Activated CD8-positive, alpha-beta T cell treated with anti-CD3 and anti-CD28 coated beads, Interleukin-2, amount 10 ng/mL, durations not matched to agents 7 days and 5 days (primary cell): ENCODE measurements at regions not wholly inside any gene's neighbourhood (a gene's known extent, or its start where the extent isn't known, plus 50 kb on each side); places are given as distances from the start of the nearest gene placed in this dataset.

Experiments
- ATAC-seq: fragments of 150-1000 bp; cut with Tn5 transposase; one replicate; pipeline ENCODE4 v1.10.0; 2021; ENCODE audit warnings: moderate library complexity
- CTCF ChIA-PET: fragments of 350-600 bp; sonication (Branson Sonifier 250); formaldehyde crosslinking; loops from one replicate; lab custom pipeline; 2021; ENCODE audit warnings: antibody characterized with exemption; lab: Charles Lee
- POLR2A ChIA-PET: fragments of 350-600 bp; sonication (Branson Sonifier 250); formaldehyde crosslinking; loops from one replicate; lab custom pipeline; 2021; ENCODE audit warnings: antibody characterized with exemption; lab: Charles Lee
- DNase-seq: peaks from one replicate; pipeline ENCODE4 v3.0.0-alpha.2; 2020
- H3K27ac Mint-ChIP-seq: one replicate; pipeline ENCODE4 v1.8.0; 2021; ENCODE audit warnings: mild to moderate bottlenecking, mixed read lengths
- H3K27me3 Mint-ChIP-seq: one replicate; pipeline ENCODE4 v1.8.0; 2021; ENCODE audit warnings: low read depth, mixed read lengths
- H3K36me3 Mint-ChIP-seq: one replicate; pipeline ENCODE4 v1.8.0; 2021; ENCODE audit warnings: low read depth, mixed read lengths
- H3K4me1 Mint-ChIP-seq: one replicate; pipeline ENCODE4 v1.8.0; 2021; ENCODE audit warnings: low read depth, mixed read lengths
- H3K4me3 Mint-ChIP-seq: one replicate; pipeline ENCODE4 v1.8.0; 2021; ENCODE audit warnings: mild to moderate bottlenecking, mixed read lengths
- H3K9me3 Mint-ChIP-seq: one replicate; pipeline ENCODE4 v1.8.0; 2022; ENCODE audit warnings: mixed read lengths; ENCODE audit not compliant: insufficient read depth

DNA sequence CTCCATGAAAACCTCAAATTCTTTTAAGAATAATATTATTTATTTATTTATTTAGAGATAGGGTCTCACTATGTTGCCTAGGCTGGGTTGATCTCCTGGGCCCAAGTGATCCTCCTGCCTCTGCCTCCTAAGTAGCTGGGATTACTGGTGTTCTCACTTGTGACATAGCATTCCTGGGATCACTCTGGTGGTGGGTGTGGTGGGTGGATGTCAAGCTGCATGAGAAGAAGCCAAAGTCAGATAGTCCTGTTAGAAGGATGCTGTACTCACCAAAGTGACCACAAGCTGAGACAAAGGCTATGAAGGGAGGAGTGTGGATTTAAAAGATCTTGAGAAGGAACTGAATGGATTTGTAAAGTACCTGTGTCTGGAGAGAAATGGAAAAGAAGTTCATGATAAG lies 87.9 kb upstream of the SPON1 start:
- Mint-ChIP-seq H3K27ac (no peak overlapping the region), H3K36me3 (peaks cover 2% of the 10 kb centered on the region), H3K4me3 (no peak overlapping the region), H3K27me3 (peaks cover 7% of the 10 kb centered on the region), H3K9me3 (no peaks in the 10 kb centered on the region), H3K4me1 (peaks cover 10% of the 10 kb centered on the region)
- ChIA-PET POLR2A (no interaction called here), CTCF (interaction anchor here (1.0 kb wide), 1 partner anchor 10 kb away, joined by 3 read pairs; no protein-coding TSS in a partner anchor)
- ATAC-seq = no peak
- DNase-seq = no peak

DNA sequence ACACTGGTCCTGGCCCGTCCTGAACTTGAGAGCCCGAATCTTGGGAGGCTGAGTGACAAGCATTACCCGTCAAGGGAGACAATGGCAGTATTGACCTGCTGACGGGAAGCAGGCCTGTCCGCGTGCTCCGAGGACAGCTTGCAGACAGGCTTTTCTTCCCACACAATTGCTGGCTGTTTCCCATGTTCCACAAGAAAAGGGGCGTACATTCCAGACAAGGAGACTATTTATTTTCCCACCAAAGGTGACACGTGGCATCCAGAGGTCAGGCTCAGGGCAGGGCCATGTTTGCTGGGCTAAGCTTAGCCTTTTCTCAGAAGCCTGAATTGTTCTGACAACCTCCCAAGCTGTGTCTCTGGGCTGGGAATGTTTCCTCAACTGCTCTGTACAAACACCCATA lies 86.9 kb upstream of the SPON1 start:
- peaks cover 7% of the 10 kb centered on the region for H3K27me3 Mint-ChIP-seq
- no peaks in the 10 kb centered on the region for H3K9me3 Mint-ChIP-seq
- H3K27ac Mint-ChIP-seq = no peak overlapping the region
- H3K4me3 Mint-ChIP-seq = no peak overlapping the region
- CTCF ChIA-PET = no interaction called here
- ATAC-seq (no peak), DNase-seq (peak; percentile 9)
- POLR2A ChIA-PET = no interaction called here
- peaks cover 2% of the 10 kb centered on the region for H3K36me3 Mint-ChIP-seq
- peaks cover 2% of the 10 kb centered on the region for H3K4me1 Mint-ChIP-seq

DNA sequence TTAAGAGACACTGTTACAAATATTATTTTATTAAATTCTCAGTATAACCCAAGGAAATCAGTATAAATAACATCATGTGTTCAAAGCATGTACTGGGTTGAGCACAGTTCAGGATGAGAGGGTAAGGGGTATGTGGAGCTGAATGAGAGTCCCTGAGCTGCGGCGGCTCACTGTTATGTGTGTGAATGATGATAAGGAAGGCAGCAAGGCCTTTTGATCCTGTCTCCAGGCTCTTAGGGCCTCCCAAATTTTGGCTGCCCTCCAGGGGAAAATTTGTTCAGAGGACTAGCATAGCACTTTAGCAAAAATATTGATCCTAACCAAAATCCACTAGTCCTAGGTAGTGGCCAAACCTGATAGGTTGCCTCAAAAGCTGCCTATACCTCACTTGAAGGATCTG lies 86.1 kb upstream of the SPON1 start:
- Mint-ChIP-seq H3K27ac (no peak overlapping the region), H3K36me3 (no peaks in the 10 kb centered on the region), H3K9me3 (no peaks in the 10 kb centered on the region), H3K4me1 (peaks cover 2% of the 10 kb centered on the region), H3K27me3 (peaks cover 7% of the 10 kb centered on the region), H3K4me3 (no peak overlapping the region)
- ChIA-PET POLR2A (no interaction called here), CTCF (no interaction called here)
- peak; percentile 1 for DNase-seq
- no peak for ATAC-seq

DNA sequence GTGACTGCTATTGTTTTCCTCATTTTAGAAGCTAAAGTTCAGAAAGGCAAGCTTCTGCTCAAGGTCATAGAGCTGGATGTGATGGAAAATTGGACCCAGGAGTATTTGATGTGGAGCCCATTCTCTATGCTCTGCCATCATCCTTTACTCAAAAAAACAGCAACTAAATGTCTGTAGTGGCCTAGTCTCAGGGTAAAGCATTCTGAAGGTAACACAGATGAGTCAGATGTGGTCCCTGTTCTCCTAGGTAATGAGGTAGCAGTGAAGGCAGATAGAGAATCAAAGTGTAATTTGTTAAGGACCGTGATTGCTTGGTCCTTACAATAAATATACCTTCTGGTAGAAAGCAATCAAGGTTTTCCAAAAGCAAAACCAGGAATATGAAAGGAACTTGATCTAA lies 84.4 kb upstream of the SPON1 start:
- CTCF ChIA-PET = no interaction called here
- no peaks in the 10 kb centered on the region for H3K27me3 Mint-ChIP-seq

DNA sequence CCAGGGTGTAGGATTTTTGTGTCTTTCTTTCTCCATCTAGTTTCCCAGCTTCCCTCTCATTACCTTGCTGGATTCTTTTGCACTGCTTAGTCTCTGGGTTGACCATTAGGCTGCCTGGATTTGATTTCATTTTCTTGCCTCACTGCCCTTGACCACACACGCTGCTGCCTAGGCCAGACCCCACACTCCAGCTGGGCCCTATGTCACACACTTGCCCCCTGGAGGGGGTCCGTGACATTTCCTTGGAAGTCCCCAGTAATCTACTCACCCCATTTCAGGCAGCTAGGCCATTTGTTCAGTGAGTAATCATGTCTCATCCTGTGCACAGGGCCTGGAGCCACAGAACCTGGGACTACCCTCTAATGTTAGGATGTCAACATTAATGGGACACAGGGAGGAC lies 81.9 kb upstream of the SPON1 start:
- Mint-ChIP-seq H3K36me3 (no peaks in the 10 kb centered on the region), H3K27me3 (no peaks in the 10 kb centered on the region), H3K27ac (no peak overlapping the region), H3K9me3 (no peaks in the 10 kb centered on the region), H3K4me3 (no peak overlapping the region), H3K4me1 (peaks cover 4% of the 10 kb centered on the region)
- ATAC-seq = no peak
- no peak for DNase-seq
- ChIA-PET POLR2A (interaction anchor here (0.7 kb wide), 1 partner anchor 37 kb away, joined by 3 read pairs; no protein-coding TSS in a partner anchor), CTCF (no interaction called here)

More for the DNA sequence above, 84.4 kb upstream of the SPON1 start:
- POLR2A ChIA-PET = no interaction called here
- DNase-seq = no peak
- Mint-ChIP-seq H3K9me3 (no peaks in the 10 kb centered on the region), H3K36me3 (no peaks in the 10 kb centered on the region), H3K4me1 (peaks cover 3% of the 10 kb centered on the region), H3K4me3 (no peak overlapping the region), H3K27ac (no peak overlapping the region)
- no peak for ATAC-seq

DNA sequence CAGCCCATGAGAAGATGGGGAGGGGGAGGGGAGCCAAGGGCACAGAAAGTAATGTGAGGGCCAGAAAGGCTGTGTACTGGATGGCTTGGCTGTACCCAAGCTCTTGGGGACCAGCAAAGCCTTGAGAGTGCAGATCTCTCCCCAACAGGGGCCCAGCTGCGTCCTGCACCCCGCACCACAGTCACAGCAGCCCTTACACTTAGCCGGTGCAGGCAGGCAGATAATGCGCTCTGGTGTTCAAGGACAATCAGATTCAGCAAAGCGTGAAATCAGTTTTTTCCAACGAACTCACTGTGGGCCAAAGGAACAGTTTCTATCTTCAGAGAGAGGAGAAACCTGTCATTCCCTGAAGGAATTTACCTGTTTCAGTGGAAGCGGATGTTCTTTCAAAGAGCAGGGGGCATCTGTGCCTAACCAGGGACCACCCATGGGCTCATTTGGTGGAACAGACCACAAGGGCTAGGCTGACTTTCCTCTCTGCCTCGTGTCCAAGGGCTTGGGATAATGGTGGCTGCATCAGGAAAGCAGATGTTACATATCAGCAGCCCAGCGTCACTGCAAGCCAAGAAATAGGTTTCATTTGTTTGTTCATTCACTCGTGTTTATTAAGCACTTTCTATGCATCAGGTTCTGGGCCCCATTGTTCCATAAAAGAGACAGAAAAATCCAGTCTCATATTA lies 81.2 kb upstream of the SPON1 start:
- POLR2A ChIA-PET = no interaction called here
- ATAC-seq = no peak
- H3K4me3 Mint-ChIP-seq = no peak overlapping the region
- DNase-seq = no peak
- H3K4me1 Mint-ChIP-seq = peaks cover 4% of the 10 kb centered on the region
- no peaks in the 10 kb centered on the region for H3K27me3 Mint-ChIP-seq
- H3K9me3 Mint-ChIP-seq = no peaks in the 10 kb centered on the region
- CTCF ChIA-PET = no interaction called here
- no peaks in the 10 kb centered on the region for H3K36me3 Mint-ChIP-seq
- H3K27ac Mint-ChIP-seq = no peak overlapping the region

DNA sequence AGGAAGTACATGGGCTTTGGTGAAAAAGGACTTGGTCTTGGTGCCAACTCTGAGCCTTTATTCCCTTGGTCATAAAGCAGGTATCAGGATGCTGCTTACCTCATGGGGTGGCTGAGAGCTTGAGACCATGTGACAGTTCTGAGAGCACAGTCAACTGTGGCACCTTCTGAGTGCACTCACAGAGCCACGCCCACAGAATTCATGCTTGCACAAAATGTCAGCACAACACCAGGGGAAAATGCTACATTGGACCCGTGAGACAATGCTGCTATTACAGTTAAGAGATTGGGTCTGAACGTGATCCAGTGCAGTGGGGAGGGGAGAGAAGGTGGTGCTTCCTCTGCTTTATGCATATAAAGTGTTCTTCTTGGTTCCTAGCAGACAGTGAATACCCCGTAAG lies 79.5 kb upstream of the SPON1 start:
- POLR2A ChIA-PET = no interaction called here
- no peak for DNase-seq
- H3K27me3 Mint-ChIP-seq = peaks cover 2% of the 10 kb centered on the region
- CTCF ChIA-PET = interaction anchor here (0.7 kb wide), 1 partner anchor 354 kb away, joined by 3 read pairs; no protein-coding TSS in a partner anchor
- no peak overlapping the region for H3K4me3 Mint-ChIP-seq
- H3K9me3 Mint-ChIP-seq = no peaks in the 10 kb centered on the region
- H3K4me1 Mint-ChIP-seq = peaks cover 4% of the 10 kb centered on the region
- no peaks in the 10 kb centered on the region for H3K36me3 Mint-ChIP-seq
- no peak overlapping the region for H3K27ac Mint-ChIP-seq
- ATAC-seq = no peak

DNA sequence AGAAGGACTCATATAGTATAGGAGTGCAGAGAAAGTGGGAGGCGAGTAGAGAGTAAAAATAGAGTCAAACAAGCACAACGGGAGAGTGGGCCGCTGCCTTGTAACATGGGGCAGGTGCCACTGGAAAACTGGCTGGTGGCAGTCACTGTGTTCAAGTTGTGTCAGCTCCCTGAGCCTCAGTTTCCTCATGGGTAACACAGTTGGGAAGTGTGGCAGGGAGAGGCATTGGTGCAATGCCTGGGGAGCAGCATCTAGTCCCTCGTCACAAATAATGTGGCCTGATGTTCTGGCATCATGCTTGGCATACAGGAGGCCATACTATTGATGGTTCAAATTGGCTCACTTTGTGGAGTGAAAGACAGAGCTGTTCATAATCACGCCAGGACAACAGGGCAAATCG lies 78.9 kb upstream of the SPON1 start:
- ChIA-PET CTCF (no interaction called here), POLR2A (no interaction called here)
- H3K4me1 Mint-ChIP-seq = peaks cover 4% of the 10 kb centered on the region
- ATAC-seq (no peak), DNase-seq (no peak)
- no peak overlapping the region for H3K4me3 Mint-ChIP-seq
- no peak overlapping the region for H3K27ac Mint-ChIP-seq
- no peaks in the 10 kb centered on the region for H3K36me3 Mint-ChIP-seq
- H3K9me3 Mint-ChIP-seq = no peaks in the 10 kb centered on the region
- peaks cover 2% of the 10 kb centered on the region for H3K27me3 Mint-ChIP-seq

DNA sequence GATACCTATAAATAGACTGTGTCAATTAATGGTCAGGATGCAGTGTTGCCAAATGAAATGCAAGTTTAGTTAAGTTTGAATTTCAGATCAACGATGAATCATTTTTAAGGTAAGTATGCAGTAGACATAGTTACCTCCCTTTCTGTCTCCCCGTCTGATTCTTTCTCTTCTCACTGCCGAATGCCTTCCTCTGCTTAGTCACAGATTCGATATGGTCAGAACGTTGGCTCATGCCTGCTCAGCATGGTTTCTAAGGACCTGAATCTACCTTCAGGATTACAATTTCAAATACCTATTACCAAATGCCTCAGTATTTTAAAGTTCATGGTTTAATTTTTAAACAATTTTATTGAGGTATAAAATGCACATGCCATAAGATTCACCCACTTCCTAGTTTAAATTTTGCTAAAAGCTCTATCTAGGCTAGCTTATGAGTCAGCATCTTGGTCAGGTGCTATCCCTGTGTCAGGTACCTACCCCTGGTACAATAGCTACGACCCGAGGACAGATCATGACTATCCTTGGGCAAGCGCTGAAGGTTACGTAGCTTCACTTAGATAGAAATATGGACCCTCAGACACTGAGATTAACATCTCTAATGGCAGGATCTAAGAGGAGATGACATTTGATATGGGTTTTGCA lies 78.2 kb upstream of the SPON1 start:
- H3K4me1 Mint-ChIP-seq = peaks cover 4% of the 10 kb centered on the region
- no peak overlapping the region for H3K27ac Mint-ChIP-seq
- ChIA-PET POLR2A (no interaction called here), CTCF (interaction anchor here (0.6 kb wide), 1 partner anchor 10 kb away, joined by 3 read pairs; no protein-coding TSS in a partner anchor)
- H3K27me3 Mint-ChIP-seq = peaks cover 2% of the 10 kb centered on the region
- no peaks in the 10 kb centered on the region for H3K36me3 Mint-ChIP-seq
- ATAC-seq = no peak
- no peak overlapping the region for H3K4me3 Mint-ChIP-seq
- no peak for DNase-seq
- H3K9me3 Mint-ChIP-seq = no peaks in the 10 kb centered on the region

DNA sequence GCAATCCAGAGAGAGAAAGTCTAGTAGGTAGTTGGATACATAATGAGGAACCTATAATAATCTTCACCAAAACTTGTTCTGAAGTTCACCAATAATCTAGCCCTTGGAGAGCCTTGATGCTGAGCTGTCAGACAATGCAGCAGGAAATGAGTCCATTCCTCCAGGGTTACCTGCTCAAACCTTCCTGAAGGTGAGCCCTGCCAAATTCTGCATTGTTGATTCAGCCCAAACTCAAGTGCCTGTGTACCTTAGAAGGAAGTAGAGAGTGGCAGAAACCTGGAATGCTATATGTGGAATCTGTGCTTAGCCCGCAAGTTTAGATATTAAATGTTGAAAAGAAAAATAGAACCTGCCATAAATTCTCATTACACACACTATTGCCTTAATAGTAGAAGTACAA lies 77.4 kb upstream of the SPON1 start:
- Mint-ChIP-seq H3K27me3 (peaks cover 2% of the 10 kb centered on the region), H3K4me1 (peaks cover 4% of the 10 kb centered on the region), H3K9me3 (no peaks in the 10 kb centered on the region), H3K36me3 (no peaks in the 10 kb centered on the region), H3K4me3 (no peak overlapping the region), H3K27ac (no peak overlapping the region)
- DNase-seq (no peak), ATAC-seq (no peak)
- ChIA-PET CTCF (no interaction called here), POLR2A (no interaction called here)

DNA sequence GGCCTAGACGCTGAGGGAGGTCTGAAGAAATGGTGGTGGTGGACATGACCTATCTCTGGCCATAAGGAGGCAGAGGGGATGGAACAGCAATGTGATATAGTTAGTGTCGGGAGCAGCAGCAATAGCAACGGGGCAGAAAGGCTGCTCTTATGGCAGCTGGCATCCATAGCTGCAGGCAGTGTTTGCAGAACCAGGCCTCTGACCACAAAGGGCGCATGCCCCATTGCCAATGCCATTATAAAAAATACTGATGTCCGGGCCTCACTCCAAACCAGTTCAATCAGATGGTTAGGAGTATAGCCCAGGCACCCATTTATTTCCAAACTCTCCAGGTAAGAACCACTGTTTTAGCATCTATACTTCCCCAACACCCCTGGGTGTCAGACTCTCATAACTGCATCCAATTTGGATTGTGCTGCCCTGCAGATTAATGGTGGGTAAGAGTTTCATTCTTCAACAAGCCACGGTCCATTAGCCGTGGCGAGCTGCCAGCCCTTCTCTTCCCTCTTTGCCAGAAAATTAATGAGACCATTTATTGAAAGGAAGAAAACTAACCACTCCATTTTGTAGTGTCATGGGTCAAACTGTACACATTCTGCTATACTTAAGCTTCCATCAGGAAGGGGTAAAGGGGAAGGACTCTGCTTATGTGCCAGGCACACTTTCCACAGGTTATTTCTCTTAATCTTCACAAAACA lies 72.8 kb upstream of the SPON1 start:
- DNase-seq (no peak), ATAC-seq (no peak)
- CTCF ChIA-PET = no interaction called here
- Mint-ChIP-seq H3K4me1 (peaks cover 3% of the 10 kb centered on the region), H3K9me3 (no peaks in the 10 kb centered on the region), H3K27ac (no peak overlapping the region), H3K27me3 (peaks cover 2% of the 10 kb centered on the region), H3K36me3 (no peaks in the 10 kb centered on the region), H3K4me3 (no peak overlapping the region)
- POLR2A ChIA-PET = no interaction called here

DNA sequence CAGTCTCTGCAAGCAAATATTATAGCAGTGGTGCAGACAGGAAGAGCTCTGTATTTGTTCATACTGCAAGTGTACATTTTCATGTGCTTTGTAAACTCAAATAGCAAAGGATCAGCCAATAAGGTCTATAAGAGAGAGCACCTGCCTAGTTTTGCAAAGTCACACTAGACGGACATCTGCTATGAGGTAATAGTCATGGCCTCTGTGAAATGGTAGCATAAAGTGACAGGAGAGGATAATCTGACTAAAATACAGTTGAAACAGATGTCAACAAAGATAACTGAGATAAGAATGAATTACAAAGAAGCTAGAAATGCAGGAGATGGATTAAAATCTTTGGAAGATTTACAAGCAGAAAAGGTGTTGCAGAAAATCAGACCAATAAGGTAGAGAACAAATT lies 70.6 kb upstream of the SPON1 start:
- Mint-ChIP-seq H3K27ac (no peak overlapping the region), H3K27me3 (peaks cover 4% of the 10 kb centered on the region), H3K4me1 (peaks cover 3% of the 10 kb centered on the region), H3K4me3 (no peak overlapping the region), H3K36me3 (no peaks in the 10 kb centered on the region), H3K9me3 (no peaks in the 10 kb centered on the region)
- ATAC-seq (no peak), DNase-seq (no peak)
- ChIA-PET CTCF (no interaction called here), POLR2A (interaction anchor here (0.6 kb wide), 1 partner anchor 66 kb away, joined by 3 read pairs; no protein-coding TSS in a partner anchor)
